Stimulated activated effector memory CD8-positive, alpha-beta T cell treated with anti-CD3 and anti-CD28 coated beads, Interleukin-12 subunit alpha, Interleukin-12 subunit beta, amount 100 ng/mL, for 72 hours (primary cell): ENCODE measurements at regions not wholly inside any gene's neighbourhood (a gene's known extent, or its start where the extent isn't known, plus 50 kb on each side); places are given as distances from the start of the nearest gene placed in this dataset.

ENCODE experiments used
- ATAC-seq: fragments of 150-1000 bp; cut with Tn5 transposase; 2 replicates; pipeline ENCODE4 v1.10.0; 2021
- DNase-seq, 2 donors: peaks; one replicate each; pipeline ENCODE4 v3.0.0; 2021 to 2022; ENCODE audit warnings: low spot score in 2 of 2
- H3K27ac Mint-ChIP-seq: one replicate; pipeline ENCODE4 v1.8.0; 2022; ENCODE audit warnings: mild to moderate bottlenecking, mixed read lengths
- H3K36me3 Mint-ChIP-seq: one replicate; pipeline ENCODE4 v1.8.0; 2022; ENCODE audit warnings: mild to moderate bottlenecking, mixed read lengths
- H3K4me1 Mint-ChIP-seq: one replicate; pipeline ENCODE4 v1.8.0; 2022; ENCODE audit warnings: mixed read lengths
- H3K4me3 Mint-ChIP-seq: one replicate; pipeline ENCODE4 v1.8.0; 2022; ENCODE audit warnings: mild to moderate bottlenecking, mixed read lengths
- H3K9me3 Mint-ChIP-seq: one replicate; pipeline ENCODE4 v1.8.0; 2022; ENCODE audit warnings: mixed read lengths

- Mint-ChIP-seq H3K4me1 (no peaks in the 10 kb centered on the region), H3K27ac (no peak overlapping the region), H3K9me3 (peaks cover 5% of the 10 kb centered on the region), H3K36me3 (no peaks in the 10 kb centered on the region), H3K4me3 (no peak overlapping the region)
- ATAC-seq (no peak), DNase-seq (no peak)
These were observed 235.9 kb upstream of the GMDS start for GRCh38 chr6:2481307-2481706.

GRCh38 chr6:2480267-2480966 is 235.0 kb upstream of the GMDS start:
- Mint-ChIP-seq H3K27ac (no peak overlapping the region), H3K4me1 (no peaks in the 10 kb centered on the region), H3K36me3 (no peaks in the 10 kb centered on the region), H3K4me3 (no peak overlapping the region), H3K9me3 (peaks cover 5% of the 10 kb centered on the region)
- ATAC-seq (no peak), DNase-seq (no peak)

- Mint-ChIP-seq H3K4me1 (no peaks in the 10 kb centered on the region), H3K9me3 (peaks cover 5% of the 10 kb centered on the region), H3K27ac (no peak overlapping the region), H3K36me3 (no peaks in the 10 kb centered on the region), H3K4me3 (no peak overlapping the region)
- DNase-seq (no peak), ATAC-seq (no peak)
These were observed 232.8 kb upstream of the GMDS start for GRCh38 chr6:2478200-2478599.

- peaks cover 3% of the 10 kb centered on the region for H3K9me3 Mint-ChIP-seq
- H3K4me1 Mint-ChIP-seq: no peaks in the 10 kb centered on the region
- no peaks in the 10 kb centered on the region for H3K36me3 Mint-ChIP-seq
- no peak overlapping the region for H3K4me3 Mint-ChIP-seq
- DNase-seq (no peak), ATAC-seq (no peak)
- no peak overlapping the region for H3K27ac Mint-ChIP-seq
These were observed 232.3 kb upstream of the GMDS start for GRCh38 chr6:2477666-2478065.

- Mint-ChIP-seq H3K9me3 (peaks cover 2% of the 10 kb centered on the region), H3K27ac (no peak overlapping the region), H3K4me3 (no peak overlapping the region), H3K36me3 (no peaks in the 10 kb centered on the region), H3K4me1 (no peaks in the 10 kb centered on the region)
- no peak for DNase-seq
- no peak for ATAC-seq
These were observed 231.8 kb upstream of the GMDS start for GRCh38 chr6:2477250-2477649.

DNA sequence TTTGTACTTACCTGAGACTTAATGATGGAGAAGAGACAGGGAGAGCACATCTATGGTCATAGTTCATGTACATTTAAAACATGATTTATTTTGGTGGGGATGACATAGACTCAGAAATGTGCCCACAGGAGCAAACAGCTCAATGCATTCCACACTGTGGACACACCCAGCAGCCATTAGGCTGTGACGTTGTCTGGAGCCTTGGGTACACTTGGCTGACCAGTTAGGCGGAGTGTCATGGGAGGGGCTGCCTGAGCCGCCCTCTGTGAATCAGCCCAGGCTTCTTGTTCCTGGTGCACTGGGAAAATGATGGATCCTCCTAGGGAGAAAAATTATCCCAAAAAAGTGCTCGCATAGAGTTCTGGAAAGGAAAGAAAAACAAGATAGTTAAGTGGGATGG is 231.0 kb upstream of the GMDS start:
- H3K36me3 Mint-ChIP-seq: no peaks in the 10 kb centered on the region
- H3K9me3 Mint-ChIP-seq: no peaks in the 10 kb centered on the region
- ATAC-seq: no peak
- no peaks in the 10 kb centered on the region for H3K4me1 Mint-ChIP-seq
- no peak overlapping the region for H3K4me3 Mint-ChIP-seq
- no peak for DNase-seq
- no peak overlapping the region for H3K27ac Mint-ChIP-seq

DNA sequence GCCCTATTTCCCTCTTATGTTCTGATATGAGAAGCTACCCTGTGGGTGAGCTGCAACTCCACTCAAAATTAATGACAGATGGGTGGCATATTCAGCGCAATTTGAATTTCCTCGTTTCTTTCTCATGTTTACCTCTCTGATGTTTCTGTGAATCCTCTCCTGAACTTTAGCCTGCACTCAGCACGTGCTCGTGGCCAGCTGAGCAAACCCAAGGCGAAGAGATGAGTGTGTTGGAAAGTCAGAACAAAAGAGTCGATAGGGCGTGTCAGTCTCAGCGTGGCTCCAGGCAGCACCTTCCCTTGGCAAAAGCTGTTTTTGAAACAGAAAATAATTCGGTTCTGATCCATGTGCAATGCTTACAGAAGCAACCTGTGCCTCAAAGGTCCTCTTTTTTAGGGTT is 226.1 kb upstream of the GMDS start:
- H3K4me1 Mint-ChIP-seq: no peaks in the 10 kb centered on the region
- no peak for ATAC-seq
- H3K4me3 Mint-ChIP-seq: no peak overlapping the region
- no peak overlapping the region for H3K27ac Mint-ChIP-seq
- DNase-seq: no peak
- no peaks in the 10 kb centered on the region for H3K36me3 Mint-ChIP-seq
- H3K9me3 Mint-ChIP-seq: no peaks in the 10 kb centered on the region

DNA sequence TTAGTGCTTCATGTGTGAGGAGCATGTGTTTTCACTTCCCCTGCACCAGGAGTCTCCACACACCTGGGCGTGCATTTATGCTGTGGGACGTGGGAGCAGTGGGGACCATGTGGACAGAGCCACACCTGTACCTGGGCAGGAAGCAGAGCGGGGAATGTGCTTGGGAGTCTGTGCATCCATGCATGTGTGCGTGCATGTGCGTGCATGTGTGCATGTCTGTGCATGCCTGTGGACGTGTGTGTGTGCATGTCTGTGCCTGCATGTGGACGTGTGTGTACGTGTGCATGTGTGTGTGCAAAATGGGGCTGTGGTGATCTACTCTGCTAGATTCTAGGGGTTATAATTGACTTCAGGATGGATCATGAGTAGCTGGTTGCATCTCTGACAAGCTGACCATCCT is 224.0 kb upstream of the GMDS start:
- no peaks in the 10 kb centered on the region for H3K4me1 Mint-ChIP-seq
- no peak for DNase-seq
- no peaks in the 10 kb centered on the region for H3K36me3 Mint-ChIP-seq
- ATAC-seq: peak; percentile 21
- H3K27ac Mint-ChIP-seq: no peak overlapping the region
- no peak overlapping the region for H3K4me3 Mint-ChIP-seq
- no peaks in the 10 kb centered on the region for H3K9me3 Mint-ChIP-seq

GRCh38 chr6:2468601-2468955 is 223.2 kb upstream of the GMDS start:
- ATAC-seq (no peak), DNase-seq (no peak)
- H3K4me1 Mint-ChIP-seq: no peaks in the 10 kb centered on the region
- H3K27ac Mint-ChIP-seq: no peak overlapping the region
- H3K4me3 Mint-ChIP-seq: no peak overlapping the region
- no peaks in the 10 kb centered on the region for H3K36me3 Mint-ChIP-seq
- H3K9me3 Mint-ChIP-seq: no peaks in the 10 kb centered on the region

DNA sequence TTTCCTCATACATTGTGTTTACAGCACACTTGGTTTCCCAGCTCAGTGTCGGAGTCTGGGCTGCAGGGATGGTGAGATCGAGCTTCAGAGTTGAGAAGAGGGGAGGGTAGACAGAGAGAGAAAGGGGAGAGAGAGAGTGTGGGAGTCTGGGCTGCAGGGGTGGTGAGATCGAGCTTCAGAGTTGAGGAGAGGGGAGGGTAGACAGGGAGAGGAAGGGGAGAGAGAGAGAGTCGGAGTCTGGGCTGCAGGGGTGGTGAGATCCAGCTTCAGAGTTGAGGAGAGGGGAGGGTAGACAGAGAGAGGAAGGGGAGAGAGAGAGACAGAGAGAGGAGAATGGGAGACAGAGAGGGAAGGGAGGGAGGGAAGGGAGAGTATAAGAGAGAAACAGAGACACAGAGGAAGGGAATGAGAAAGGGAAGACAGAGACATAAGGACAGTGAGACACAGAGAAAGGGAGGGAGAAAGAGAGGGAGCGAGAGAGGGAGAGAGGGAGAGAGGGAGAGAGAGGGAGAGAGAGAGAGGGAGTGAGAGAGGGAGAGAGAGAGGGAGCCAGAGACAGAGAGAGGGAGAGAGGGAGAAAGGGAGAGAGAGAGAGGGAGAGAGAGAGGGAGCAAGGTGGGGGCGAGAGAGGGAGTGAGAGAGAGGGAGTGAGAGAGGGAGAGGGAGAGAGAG is 222.7 kb upstream of the GMDS start:
- Mint-ChIP-seq H3K27ac (no peak overlapping the region), H3K4me3 (no peak overlapping the region), H3K4me1 (no peaks in the 10 kb centered on the region), H3K9me3 (no peaks in the 10 kb centered on the region), H3K36me3 (no peaks in the 10 kb centered on the region)
- no peak for ATAC-seq
- no peak for DNase-seq

DNA sequence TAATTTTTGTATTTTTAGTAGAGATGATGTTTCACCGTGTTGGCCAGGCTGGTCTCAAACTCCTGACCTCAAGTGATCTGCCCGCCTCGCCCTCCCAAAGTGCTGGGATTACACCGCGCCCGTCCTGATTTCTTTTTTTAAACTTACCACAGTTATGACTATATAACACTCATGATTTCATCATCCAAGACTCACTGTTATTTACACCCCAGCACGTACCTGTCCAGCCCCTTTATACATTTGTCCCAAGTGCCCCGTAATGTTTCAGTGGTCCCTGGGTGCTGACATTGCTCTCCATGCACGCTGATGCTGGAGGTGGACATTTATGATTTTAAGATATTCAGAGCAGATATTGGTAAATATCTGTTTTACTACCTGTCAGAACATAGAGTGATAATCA is 219.9 kb upstream of the GMDS start:
- no peaks in the 10 kb centered on the region for H3K36me3 Mint-ChIP-seq
- no peak overlapping the region for H3K27ac Mint-ChIP-seq
- H3K4me1 Mint-ChIP-seq: no peaks in the 10 kb centered on the region
- H3K9me3 Mint-ChIP-seq: no peaks in the 10 kb centered on the region
- DNase-seq (no peak), ATAC-seq (no peak)
- no peak overlapping the region for H3K4me3 Mint-ChIP-seq

DNA sequence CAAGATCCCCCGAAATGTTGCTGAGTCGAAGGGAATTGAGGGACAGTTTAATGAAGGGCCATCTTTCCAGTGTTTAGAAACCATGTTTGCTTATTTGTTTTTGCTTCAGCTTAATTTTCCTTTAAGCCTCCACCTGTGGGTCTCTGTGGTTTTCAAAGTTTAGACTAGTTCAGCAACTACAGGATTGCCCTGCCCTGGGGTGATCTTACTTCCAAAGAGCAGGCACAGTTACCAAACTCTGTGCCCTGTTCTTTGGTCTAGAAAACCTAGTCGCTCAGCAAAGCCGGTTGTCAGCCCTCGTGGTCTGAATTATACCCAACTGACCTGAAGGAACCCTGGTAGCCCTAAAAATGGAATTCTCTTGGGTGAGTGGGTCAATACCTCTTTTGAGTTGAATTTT is 219.2 kb upstream of the GMDS start:
- Mint-ChIP-seq H3K36me3 (no peaks in the 10 kb centered on the region), H3K4me1 (no peaks in the 10 kb centered on the region), H3K27ac (no peak overlapping the region), H3K9me3 (no peaks in the 10 kb centered on the region), H3K4me3 (no peak overlapping the region)
- ATAC-seq: no peak
- DNase-seq: no peak

- ATAC-seq (no peak), DNase-seq (no peak)
- no peak overlapping the region for H3K27ac Mint-ChIP-seq
- no peak overlapping the region for H3K4me3 Mint-ChIP-seq
- H3K36me3 Mint-ChIP-seq: no peaks in the 10 kb centered on the region
- H3K4me1 Mint-ChIP-seq: no peaks in the 10 kb centered on the region
- H3K9me3 Mint-ChIP-seq: no peaks in the 10 kb centered on the region
These were observed 217.4 kb upstream of the GMDS start for GRCh38 chr6:2462831-2463230.

- H3K4me1 Mint-ChIP-seq: no peaks in the 10 kb centered on the region
- no peak overlapping the region for H3K27ac Mint-ChIP-seq
- no peak overlapping the region for H3K4me3 Mint-ChIP-seq
- no peak for DNase-seq
- H3K36me3 Mint-ChIP-seq: no peaks in the 10 kb centered on the region
- no peaks in the 10 kb centered on the region for H3K9me3 Mint-ChIP-seq
- ATAC-seq: no peak
These were observed 214.9 kb upstream of the GMDS start for GRCh38 chr6:2460216-2460745.

DNA sequence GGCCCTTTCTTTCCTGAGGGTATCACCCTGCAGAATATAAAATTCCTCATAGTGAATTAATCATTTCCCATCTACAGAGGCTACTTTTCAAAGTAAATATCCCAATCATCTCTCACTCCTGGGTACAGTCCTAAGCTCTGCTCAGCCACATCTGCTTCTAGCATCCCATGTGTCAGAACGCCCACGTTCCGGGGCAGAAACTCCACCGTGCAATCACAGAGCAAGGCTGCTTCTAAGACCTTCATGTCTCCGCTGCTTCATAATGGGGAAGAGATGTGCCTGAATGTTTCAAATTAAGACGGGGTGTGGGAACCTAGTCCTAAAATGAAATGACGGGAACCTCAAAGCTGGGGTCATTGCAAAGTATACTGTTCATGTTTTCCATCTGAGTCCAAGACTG is 208.8 kb upstream of the GMDS start:
- ATAC-seq (no peak), DNase-seq (no peak)
- no peak overlapping the region for H3K4me3 Mint-ChIP-seq
- H3K36me3 Mint-ChIP-seq: no peaks in the 10 kb centered on the region
- H3K9me3 Mint-ChIP-seq: no peaks in the 10 kb centered on the region
- no peaks in the 10 kb centered on the region for H3K4me1 Mint-ChIP-seq
- H3K27ac Mint-ChIP-seq: no peak overlapping the region

- DNase-seq (no peak), ATAC-seq (no peak)
- no peaks in the 10 kb centered on the region for H3K36me3 Mint-ChIP-seq
- H3K4me3 Mint-ChIP-seq: no peak overlapping the region
- no peaks in the 10 kb centered on the region for H3K9me3 Mint-ChIP-seq
- no peak overlapping the region for H3K27ac Mint-ChIP-seq
- no peaks in the 10 kb centered on the region for H3K4me1 Mint-ChIP-seq
These were observed 205.1 kb upstream of the GMDS start for GRCh38 chr6:2450546-2450945.
